HL-60 (cell line): ENCODE measurements at regions not wholly inside any gene's neighbourhood (a gene's known extent, or its start where the extent isn't known, plus 50 kb on each side); places are given as distances from the start of the nearest gene placed in this dataset.
"Not testable (repeated sequence)": the region's sequence is repeated elsewhere in the genome, so short reads cannot be mapped to it uniquely, and the experiment has no call there.

Experiments used
- CTCF ChIP-seq: IDR thresholded peaks from one replicate; pipeline ENCODE4 v1.5.1; 2011; ENCODE audit warnings: low read length, control low read depth, inconsistent platforms; ENCODE audit not compliant: insufficient read depth
- GABPA ChIP-seq: IDR thresholded peaks from 2 replicates; pipeline ENCODE4 v1.6.1; 2012; ENCODE audit warnings: low read depth

- TF ChIP-seq CTCF, GABPA: not testable (repeated sequence)
These were observed 195.2 kb upstream of the AFF2 start for GRCh38 chrX:148305214-148305613.
